Tibial nerve (tissue), 4 donors: ENCODE measurements at regions not wholly inside any gene's neighbourhood (a gene's known extent, or its start where the extent isn't known, plus 50 kb on each side); places are given as distances from the start of the nearest gene placed in this dataset.

Experiments used
- DNase-seq, 2 donors: peaks; one replicate each; pipeline ENCODE4 v3.0.0-alpha.2; 2019; ENCODE audit warnings: low spot score in 2 of 2
- H3K27ac ChIP-seq, 4 donors: fragments of 200-600 bp; sonication (generic) in 3 of 4; one replicate each; pipeline ENCODE4 v1.5.1; 2017 to 2019; ENCODE audit warnings: mild to moderate bottlenecking in 1 of 4
- H3K27me3 ChIP-seq, 2 donors: fragments of 200-600 bp; sonication (generic) in 1 of 2; one replicate each; pipeline versions ENCODE4 v1.5.1 to v1.6.0; 2017 to 2019
- H3K36me3 ChIP-seq, 3 donors: fragments of 200-600 bp; sonication (generic); one replicate each; pipeline ENCODE4 v1.5.1; 2018 to 2019
- H3K4me1 ChIP-seq, 4 donors: fragments of 200-600 bp; sonication (generic) in 3 of 4; one replicate each; pipeline ENCODE4 v1.5.1; 2017 to 2019
- H3K4me3 ChIP-seq, 4 donors: fragments of 200-600 bp; sonication (generic) in 3 of 4; one replicate each; pipeline ENCODE4 v1.5.1; 2017 to 2019; ENCODE audit warnings: mild to moderate bottlenecking in 1 of 4, moderate library complexity in 1 of 4
- H3K9me3 ChIP-seq, 4 donors: fragments of 200-600 bp; sonication (generic) in 3 of 4; one replicate each; pipeline ENCODE4 v1.5.1; 2017 to 2019
- CTCF ChIP-seq, 5 experiments: fragments of 200-600 bp in 3 of 5; fragments of 450-650 bp in 2 of 5; sonication (generic) in 3 of 5; IDR thresholded peaks; one replicate each; pipeline ENCODE4 v1.5.1; 2016 to 2019; ENCODE audit warnings: antibody characterized with exemption in 5 of 5, mild to moderate bottlenecking in 3 of 5, moderate library complexity in 2 of 5
- EP300 ChIP-seq, 2 donors: sonication (generic); formaldehyde crosslinking; IDR thresholded peaks; one replicate each; pipeline ENCODE4 v1.6.1; 2017; ENCODE audit warnings: antibody characterized with exemption in 2 of 2, mild to moderate bottlenecking in 1 of 2
- POLR2A ChIP-seq, 2 donors: fragments of 450-650 bp; IDR thresholded peaks; one replicate each; pipeline ENCODE4 v1.6.1; 2017; ENCODE audit warnings: antibody characterized with exemption in 2 of 2, mild to moderate bottlenecking in 2 of 2, moderate library complexity in 2 of 2
- WGBS, 2 donors: methylation state at CpG; one replicate each; pipeline ENCODE4 v1.1.5; 2018; 5-methylcytosine and 5-hydroxymethylcytosine counted together

GRCh38 chr10:88129013-88129412 lies 265.6 kb downstream of the PTEN start:
- H3K27ac ChIP-seq = no peak overlapping the region
- 79% methylated on average over 2 of the region's 2 CpGs for WGBS, 2 donors
- TF ChIP-seq CTCF (IDR thresholded peaks at IDR 0.05) = no peak
- no peak for TF ChIP-seq EP300 (IDR thresholded peaks at IDR 0.05)
- no peak for TF ChIP-seq POLR2A (IDR thresholded peaks at IDR 0.05)

GRCh38 chr10:88130912-88131311 lies 267.5 kb downstream of the PTEN start:
- H3K36me3 ChIP-seq = no peaks in the 10 kb centered on the region
- no peaks in the 10 kb centered on the region for H3K27me3 ChIP-seq
- peaks cover 0 to 7% (median 0%) of the 10 kb centered on the region in 4 donors for H3K4me1 ChIP-seq
- H3K9me3 ChIP-seq = no peaks in the 10 kb centered on the region
- WGBS, 2 donors = 92 to 96% methylated on average over 1 of the region's 1 CpG
- TF ChIP-seq POLR2A (IDR thresholded peaks at IDR 0.05) (no peak), EP300 (IDR thresholded peaks at IDR 0.05) (no peak), CTCF (IDR thresholded peaks at IDR 0.05) (no peak)
- no peak overlapping the region for H3K27ac ChIP-seq
- H3K4me3 ChIP-seq = no peak overlapping the region
- DNase-seq = no peak

More at GRCh38 chr10:88129013-88129412, 265.6 kb downstream of the PTEN start:
- Histone ChIP-seq H3K27me3 (no peaks in the 10 kb centered on the region), H3K9me3 (no peaks in the 10 kb centered on the region), H3K4me1 (peaks cover 0 to 7% (median 0%) of the 10 kb centered on the region in 4 donors), H3K36me3 (no peaks in the 10 kb centered on the region), H3K4me3 (no peak overlapping the region)
- DNase-seq = no peak

- Histone ChIP-seq H3K4me1 (peaks cover 0 to 7% (median 0%) of the 10 kb centered on the region in 4 donors), H3K36me3 (no peaks in the 10 kb centered on the region), H3K4me3 (no peak overlapping the region), H3K27me3 (no peaks in the 10 kb centered on the region), H3K9me3 (no peaks in the 10 kb centered on the region), H3K27ac (no peak overlapping the region)
- DNase-seq = no peak
- WGBS, 2 donors = 56 to 64% methylated on average over 7 of the region's 7 CpGs
- TF ChIP-seq EP300 (IDR thresholded peaks at IDR 0.05) = no peak
- TF ChIP-seq CTCF (IDR thresholded peaks at IDR 0.05) = no peak
- TF ChIP-seq POLR2A (IDR thresholded peaks at IDR 0.05) = no peak
These were observed 268.2 kb downstream of the PTEN start for GRCh38 chr10:88131511-88132139.

GRCh38 chr10:88136712-88137111 lies 273.3 kb downstream of the PTEN start:
- 68 to 72% methylated on average over 2 of the region's 2 CpGs for whole genome bisulfite sequencing, 2 donors

More at GRCh38 chr10:88136712-88137111, 273.3 kb downstream of the PTEN start:
- Histone ChIP-seq H3K27me3 (no peaks in the 10 kb centered on the region), H3K4me1 (peaks cover 0 to 3% (median 1%) of the 10 kb centered on the region in 4 donors), H3K9me3 (no peaks in the 10 kb centered on the region), H3K36me3 (no peaks in the 10 kb centered on the region), H3K27ac (no peak overlapping the region), H3K4me3 (no peak overlapping the region)
- TF ChIP-seq EP300 (IDR thresholded peaks at IDR 0.05) = no peak
- no peak for TF ChIP-seq POLR2A (IDR thresholded peaks at IDR 0.05)
- TF ChIP-seq CTCF (IDR thresholded peaks at IDR 0.05) = no peak
- DNase-seq = no peak
